ENCODE measurements at regions not wholly inside any gene's neighbourhood (a gene's known extent, or its start where the extent isn't known, plus 50 kb on each side); places are given as distances from the start of the nearest gene placed in this dataset.
"Not testable (repeated sequence)": the region's sequence is repeated elsewhere in the genome, so short reads cannot be mapped to it uniquely, and the experiment has no call there.

- peak; percentile 79 for DNase-seq (ENCODE audit: low read depth)
- peak overlapping the region; percentile 66 for H3K4me3 ChIP-seq (ENCODE audit: low read depth, low read length)
Measured at GRCh38 chr17:47066841-47067682, 88.0 kb upstream of the RPRML start.

DNA sequence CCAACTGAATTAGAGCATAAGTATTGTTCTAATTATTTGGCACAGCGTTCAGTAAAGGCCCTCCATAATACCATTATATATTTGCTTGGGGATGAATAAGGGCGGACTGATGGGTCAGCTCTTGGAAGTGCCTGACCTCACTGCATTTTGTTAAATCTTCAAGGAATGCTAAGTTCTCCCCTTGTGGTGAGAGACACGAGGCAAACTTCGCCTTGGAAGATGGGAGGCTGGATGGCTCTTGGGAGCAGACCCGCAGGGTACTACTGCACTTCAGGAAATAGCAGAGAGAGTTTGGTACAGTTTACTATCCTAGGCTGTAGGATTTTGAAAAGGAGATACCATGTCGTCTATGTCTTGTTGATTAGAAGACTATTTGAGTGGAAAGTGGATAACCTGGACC, 87.0 kb upstream of the RPRML start:
- H3K4me3 ChIP-seq (ENCODE audit: low read depth, low read length), result no peak overlapping the region
- no peak for DNase-seq (ENCODE audit: low read depth)

GRCh38 chr17:47064684-47065083, 85.6 kb upstream of the RPRML start:
- no peak for DNase-seq (ENCODE audit: low read depth)
- H3K4me3 ChIP-seq (ENCODE audit: low read depth, low read length), result no peak overlapping the region

GRCh38 chr17:47063475-47063874, 84.4 kb upstream of the RPRML start:
- no peak for DNase-seq (ENCODE audit: low read depth)
- no peak overlapping the region for H3K4me3 ChIP-seq (ENCODE audit: low read depth, low read length)

- not testable (repeated sequence) for H3K4me3 ChIP-seq (ENCODE audit: low read depth, low read length); DNase-seq (ENCODE audit: low read depth)
Measured at GRCh38 chr17:47062851-47063250, 83.8 kb upstream of the RPRML start.

GRCh38 chr17:47060005-47060404, 81.0 kb upstream of the RPRML start:
- DNase-seq (ENCODE audit: low read depth); H3K4me3 ChIP-seq (ENCODE audit: low read depth, low read length): not testable (repeated sequence)

- H3K4me3 ChIP-seq (ENCODE audit: low read depth, low read length), result no peak overlapping the region
- no peak for DNase-seq (ENCODE audit: low read depth)
Measured at GRCh38 chr17:47057830-47058229, 78.8 kb upstream of the RPRML start.

DNA sequence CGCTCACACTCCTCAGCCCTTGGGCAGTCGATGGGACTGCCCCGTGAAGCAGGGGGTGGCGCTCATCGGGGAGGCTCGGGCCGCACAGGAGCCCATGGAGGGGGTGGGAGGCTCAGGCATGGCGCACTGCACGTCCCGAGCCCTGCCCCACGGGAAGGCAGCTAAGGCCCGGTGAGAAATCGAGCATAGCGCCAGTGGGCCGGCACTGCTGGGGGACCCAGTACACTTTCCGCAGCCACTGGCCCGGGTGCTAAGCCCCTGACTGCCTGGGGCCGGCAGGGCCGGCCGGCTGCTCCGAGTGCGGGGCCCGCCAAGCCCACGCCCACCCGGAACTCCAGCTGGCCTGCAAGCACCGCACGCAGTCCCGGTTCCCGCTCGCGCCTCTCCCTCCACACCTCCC, 78.2 kb upstream of the RPRML start:
- not testable (repeated sequence) for DNase-seq (ENCODE audit: low read depth); H3K4me3 ChIP-seq (ENCODE audit: low read depth, low read length)

- H3K4me3 ChIP-seq (ENCODE audit: low read depth, low read length); DNase-seq (ENCODE audit: low read depth): not testable (repeated sequence)
Measured at GRCh38 chr17:47056687-47057086, 77.6 kb upstream of the RPRML start.

Measured in skeletal muscle cell (primary cell).